Neural crest cell (in vitro differentiated cells): ENCODE measurements at regions not wholly inside any gene's neighbourhood (a gene's known extent, or its start where the extent isn't known, plus 50 kb on each side); places are given as distances from the start of the nearest gene placed in this dataset.

Source experiments
- DNase-seq: peaks from one replicate; pipeline ENCODE4 v3.0.0; 2021; ENCODE audit warnings: low read depth, mixed read lengths, low spot score
- H3K27ac Mint-ChIP-seq: one replicate; pipeline ENCODE4 v1.8.0; 2021; ENCODE audit warnings: mild to moderate bottlenecking, mixed read lengths; ENCODE audit not compliant: unreplicated experiment
- H3K27me3 Mint-ChIP-seq: 2 replicates; pipeline ENCODE4 v1.8.0; 2021; ENCODE audit warnings: low read depth, mild to moderate bottlenecking, mixed read lengths
- H3K36me3 Mint-ChIP-seq: 2 replicates; pipeline ENCODE4 v1.8.0; 2021; ENCODE audit warnings: low read depth, mild to moderate bottlenecking, mixed read lengths
- H3K4me1 Mint-ChIP-seq: 2 replicates; pipeline ENCODE4 v1.8.0; 2021; ENCODE audit warnings: mixed read lengths
- H3K4me3 Mint-ChIP-seq: one replicate; pipeline ENCODE4 v1.8.0; 2021; ENCODE audit warnings: mild to moderate bottlenecking, mixed read lengths
- H3K9me3 Mint-ChIP-seq: 2 replicates; pipeline ENCODE4 v1.8.0; 2021; ENCODE audit warnings: mixed read lengths
- CTCF ChIP-seq: fragments of 200-600 bp; sonication (generic); conservative IDR thresholded peaks from 2 replicates; pipeline ENCODE4 v1.5.0; 2021; ENCODE audit warnings: antibody characterized with exemption, mild to moderate bottlenecking

GRCh38 chr4:164621886-164622521, 131.9 kb upstream of the SMIM31 start:
- Mint-ChIP-seq H3K4me3 (no peak overlapping the region), H3K4me1 (peaks cover 3% of the 10 kb centered on the region), H3K36me3 (no peaks in the 10 kb centered on the region), H3K27me3 (no peaks in the 10 kb centered on the region), H3K9me3 (peaks cover 13% of the 10 kb centered on the region), H3K27ac (no peak overlapping the region)
- TF ChIP-seq CTCF = no peak
- no peak for DNase-seq

- H3K4me1 Mint-ChIP-seq = no peaks in the 10 kb centered on the region
- peaks cover 15% of the 10 kb centered on the region for H3K9me3 Mint-ChIP-seq
- no peak for DNase-seq
- no peak overlapping the region for H3K27ac Mint-ChIP-seq
- no peaks in the 10 kb centered on the region for H3K27me3 Mint-ChIP-seq
- no peak overlapping the region for H3K4me3 Mint-ChIP-seq
- no peak for TF ChIP-seq CTCF
- no peaks in the 10 kb centered on the region for H3K36me3 Mint-ChIP-seq
Measured at GRCh38 chr4:164623099-164623498, 130.8 kb upstream of the SMIM31 start.

GRCh38 chr4:164639001-164639400, 114.9 kb upstream of the SMIM31 start:
- H3K4me3 Mint-ChIP-seq = no peak overlapping the region
- H3K27ac Mint-ChIP-seq = no peak overlapping the region
- TF ChIP-seq CTCF = no peak
- H3K9me3 Mint-ChIP-seq = peaks cover 5% of the 10 kb centered on the region
- no peak for DNase-seq
- no peaks in the 10 kb centered on the region for H3K4me1 Mint-ChIP-seq
- H3K27me3 Mint-ChIP-seq = no peaks in the 10 kb centered on the region
- H3K36me3 Mint-ChIP-seq = no peaks in the 10 kb centered on the region

GRCh38 chr4:164648151-164648848, 105.6 kb upstream of the SMIM31 start:
- H3K27ac Mint-ChIP-seq = no peak overlapping the region
- no peak for TF ChIP-seq CTCF

GRCh38 chr4:164648849-164649212, 105.1 kb upstream of the SMIM31 start:
- Mint-ChIP-seq H3K36me3 (no peaks in the 10 kb centered on the region), H3K4me3 (no peak overlapping the region), H3K4me1 (no peaks in the 10 kb centered on the region), H3K9me3 (peaks cover 5% of the 10 kb centered on the region), H3K27me3 (no peaks in the 10 kb centered on the region), H3K27ac (peak overlapping the region; percentile 78)
- no peak for DNase-seq
- no peak for TF ChIP-seq CTCF

More at GRCh38 chr4:164648151-164648848, 105.6 kb upstream of the SMIM31 start:
- no peaks in the 10 kb centered on the region for H3K36me3 Mint-ChIP-seq
- no peaks in the 10 kb centered on the region for H3K27me3 Mint-ChIP-seq
- peaks cover 5% of the 10 kb centered on the region for H3K9me3 Mint-ChIP-seq
- H3K4me3 Mint-ChIP-seq = no peak overlapping the region
- H3K4me1 Mint-ChIP-seq = no peaks in the 10 kb centered on the region
- no peak for DNase-seq
